ENCODE measurements at regions not wholly inside any gene's neighbourhood (a gene's known extent, or its start where the extent isn't known, plus 50 kb on each side); places are given as distances from the start of the nearest gene placed in this dataset.
A peak's percentile ranks its signal among the peaks of the same experiment; 100 is the strongest.
"Not testable (repeated sequence)": the region's sequence is repeated elsewhere in the genome, so short reads cannot be mapped to it uniquely, and the experiment has no call there.

DNA sequence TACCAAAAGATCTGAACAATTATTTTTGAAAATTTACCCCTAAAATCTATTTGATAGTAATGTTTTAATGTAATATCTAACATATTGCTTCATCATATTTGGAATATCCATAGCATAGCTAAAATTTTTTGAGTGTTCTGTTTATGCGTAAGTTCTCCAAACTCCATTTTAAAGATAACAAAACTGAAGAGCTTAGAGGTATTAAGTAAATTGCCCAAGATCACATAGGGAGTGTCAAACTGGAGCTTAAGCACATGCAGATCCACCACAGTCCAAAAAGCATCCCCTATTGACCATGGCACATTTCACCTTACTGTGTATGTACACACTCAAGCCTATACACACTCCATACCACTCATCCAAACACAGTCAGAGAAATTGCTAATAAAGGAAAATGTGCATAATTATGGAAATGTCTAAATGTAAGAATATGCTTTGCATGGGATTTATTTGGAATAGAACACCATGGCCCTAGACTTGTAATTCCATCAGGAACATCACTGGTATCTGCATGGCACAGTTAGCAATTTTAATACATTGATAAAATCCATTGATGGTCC lies 85.2 kb upstream of the TGFBR2 start:
- Histone ChIP-seq H3K4me3 (no peak overlapping the region), H3K9me3 (no peaks in the 10 kb centered on the region), H3K36me3 (no peaks in the 10 kb centered on the region), H3K27me3 (no peaks in the 10 kb centered on the region)
- DNase-seq: no peak

DNA sequence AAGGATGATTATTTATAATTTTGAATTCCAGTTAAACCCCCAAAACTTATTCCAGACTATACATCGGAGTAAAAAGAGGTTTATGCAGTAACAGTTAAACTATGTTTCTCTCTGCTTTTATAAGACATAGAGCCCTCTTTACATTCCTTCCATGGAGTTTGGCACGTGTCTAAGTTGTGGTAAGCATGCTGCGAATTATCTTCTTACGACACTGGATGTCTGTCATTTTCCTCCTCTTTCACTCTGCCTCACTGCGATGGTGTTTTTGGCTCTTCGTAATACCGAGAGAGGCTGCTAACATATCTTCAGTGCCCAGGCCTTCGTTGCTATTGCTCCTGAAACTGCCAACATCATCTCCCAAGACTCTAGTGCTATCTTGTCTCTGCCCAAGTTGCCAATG lies 83.9 kb upstream of the TGFBR2 start:
- no peak for DNase-seq
- Histone ChIP-seq H3K36me3 (no peaks in the 10 kb centered on the region), H3K9me3 (no peaks in the 10 kb centered on the region), H3K27me3 (no peaks in the 10 kb centered on the region), H3K4me3 (no peak overlapping the region)

DNA sequence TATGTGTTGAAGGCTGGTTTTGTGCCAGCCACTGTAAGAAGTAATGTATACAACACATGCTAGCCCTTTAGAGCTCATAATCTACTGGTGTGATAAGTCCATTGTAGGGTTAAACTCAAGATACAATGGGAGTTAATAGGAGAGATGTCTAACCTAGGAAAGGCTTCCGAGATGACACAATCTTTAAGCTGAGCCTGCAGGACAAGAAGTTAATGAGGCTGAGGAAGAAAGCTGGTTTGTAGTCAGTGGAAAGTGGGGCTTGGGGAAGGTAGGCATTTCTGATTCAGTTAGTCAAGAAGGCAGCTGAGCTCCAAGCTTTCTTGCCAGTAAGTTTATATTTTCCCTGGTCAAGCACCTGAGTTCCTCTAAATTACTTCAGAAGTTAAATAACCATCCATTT lies 83.0 kb upstream of the TGFBR2 start:
- Histone ChIP-seq H3K4me3 (no peak overlapping the region), H3K9me3 (no peaks in the 10 kb centered on the region), H3K36me3 (no peaks in the 10 kb centered on the region), H3K27me3 (no peaks in the 10 kb centered on the region)
- no peak for DNase-seq

DNA sequence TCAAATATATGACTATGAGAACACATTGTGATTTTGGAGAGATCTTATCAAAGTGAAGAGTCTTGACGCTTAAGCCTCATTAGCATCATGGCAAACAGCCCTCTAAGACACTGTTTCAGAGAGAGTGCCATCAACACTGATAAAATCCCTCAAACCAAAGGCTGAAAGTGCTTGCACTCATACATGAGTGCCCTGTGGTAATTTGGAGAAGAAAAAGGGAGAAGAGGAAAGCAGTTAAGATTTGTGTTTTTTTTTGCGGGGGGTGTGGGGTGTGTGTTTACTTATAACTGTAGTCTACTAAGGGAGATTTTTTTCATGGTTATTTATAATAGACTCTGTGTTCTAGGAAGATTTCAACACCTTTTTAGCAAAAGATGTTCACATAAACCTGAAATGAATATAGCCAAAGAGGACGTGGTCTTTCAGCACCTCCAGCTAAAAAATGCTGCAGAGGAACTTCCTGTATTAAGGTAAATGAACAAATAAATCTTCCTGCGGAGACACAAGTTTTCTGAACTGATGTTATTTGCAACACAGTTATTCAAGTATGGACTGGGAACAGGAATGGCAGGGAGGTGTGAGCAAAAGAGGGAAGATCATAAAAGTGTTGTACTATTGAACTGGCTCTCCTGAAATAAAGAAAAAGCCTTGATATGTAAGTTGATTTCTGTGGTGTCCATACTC lies 81.9 kb upstream of the TGFBR2 start:
- H3K9me3 ChIP-seq: no peaks in the 10 kb centered on the region
- DNase-seq: no peak

DNA sequence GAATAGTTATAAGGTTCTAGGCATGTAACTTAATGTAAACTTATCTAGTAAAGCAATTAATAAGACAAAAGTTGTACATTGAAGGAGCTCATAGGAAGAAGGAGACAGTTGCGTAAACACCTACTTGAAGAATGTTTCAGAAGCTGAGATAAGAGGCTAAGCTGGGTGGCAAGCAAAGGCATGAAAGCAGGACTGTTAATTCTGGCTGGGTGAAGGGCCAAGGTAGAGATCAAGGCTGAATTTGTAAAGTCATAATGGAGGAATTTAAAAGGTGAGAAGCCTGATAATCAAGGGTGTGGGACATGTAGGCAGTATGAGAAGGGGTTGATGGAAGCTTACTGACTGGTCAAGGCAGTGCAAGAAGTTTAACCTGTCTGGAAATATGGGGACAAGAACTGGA lies 80.4 kb upstream of the TGFBR2 start:
- H3K4me3 ChIP-seq: no peak overlapping the region
- no peaks in the 10 kb centered on the region for H3K27me3 ChIP-seq
- H3K36me3 ChIP-seq: no peaks in the 10 kb centered on the region
- no peaks in the 10 kb centered on the region for H3K9me3 ChIP-seq
- no peak for DNase-seq

More for the DNA sequence above, 81.9 kb upstream of the TGFBR2 start:
- Histone ChIP-seq H3K4me3 (no peak overlapping the region), H3K27me3 (no peaks in the 10 kb centered on the region), H3K36me3 (no peaks in the 10 kb centered on the region)

DNA sequence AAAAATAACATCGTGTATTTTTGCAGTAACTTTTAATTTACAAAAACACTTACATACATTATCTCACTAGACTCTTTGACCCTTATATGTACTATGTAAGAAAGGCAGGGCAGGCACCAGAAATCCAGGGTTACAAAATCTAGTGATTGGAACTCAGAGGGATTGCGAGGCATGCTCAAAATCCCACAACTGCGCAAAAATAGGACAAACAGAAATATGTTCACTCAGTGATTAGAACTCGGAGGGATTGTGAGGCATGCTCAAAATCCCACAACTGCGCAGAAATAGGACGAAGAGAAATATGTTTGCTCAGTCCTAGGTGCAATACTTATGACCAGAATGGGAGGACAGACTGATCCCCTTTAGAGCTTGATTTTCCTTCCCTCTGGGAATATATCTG lies 79.2 kb upstream of the TGFBR2 start:
- H3K27me3 ChIP-seq: no peaks in the 10 kb centered on the region
- no peak overlapping the region for H3K4me3 ChIP-seq
- no peaks in the 10 kb centered on the region for H3K36me3 ChIP-seq
- no peaks in the 10 kb centered on the region for H3K9me3 ChIP-seq
- no peak for DNase-seq

DNA sequence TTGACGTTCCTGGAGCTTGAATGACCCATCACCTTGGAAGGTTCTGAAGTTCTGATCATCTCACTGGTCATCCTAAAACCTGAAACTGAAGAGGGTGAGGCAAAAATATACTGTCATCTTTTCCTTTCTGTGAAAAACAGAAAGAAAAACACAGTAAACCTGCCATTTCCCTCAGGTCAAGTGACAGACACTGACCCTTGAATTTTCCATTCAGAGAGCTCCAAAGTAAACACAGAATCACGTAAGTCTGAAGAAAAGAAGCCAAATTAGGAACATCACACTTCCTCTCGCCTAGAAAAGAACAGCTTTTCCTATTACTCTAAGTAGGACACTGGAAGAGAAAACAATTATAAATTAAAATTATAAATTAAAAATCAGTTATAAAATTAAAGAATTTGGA lies 78.7 kb upstream of the TGFBR2 start:
- H3K36me3 ChIP-seq: no peaks in the 10 kb centered on the region
- no peak for DNase-seq
- H3K9me3 ChIP-seq: no peaks in the 10 kb centered on the region

DNA sequence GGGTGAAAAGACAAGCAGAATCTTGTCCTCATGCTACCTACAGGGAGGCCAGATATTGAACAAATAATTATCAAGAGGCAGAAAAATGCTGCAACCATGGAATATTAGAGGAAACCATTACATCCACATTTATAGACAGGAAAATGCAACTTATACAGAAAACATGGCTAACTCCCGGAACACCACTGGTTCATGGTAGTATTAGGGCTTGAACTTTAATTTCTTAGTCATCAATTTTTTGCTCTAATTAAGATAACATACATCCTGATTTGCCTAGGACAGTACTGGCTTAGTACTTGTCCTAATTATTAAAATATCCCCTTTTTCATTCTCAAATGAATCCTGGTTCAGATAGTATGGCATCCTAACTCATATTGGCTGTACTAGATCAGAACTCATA lies 76.3 kb upstream of the TGFBR2 start:
- Histone ChIP-seq H3K4me3 (no peak overlapping the region), H3K9me3 (no peaks in the 10 kb centered on the region), H3K27me3 (no peaks in the 10 kb centered on the region), H3K36me3 (no peaks in the 10 kb centered on the region)
- DNase-seq: no peak

More for the DNA sequence above, 78.7 kb upstream of the TGFBR2 start:
- no peaks in the 10 kb centered on the region for H3K27me3 ChIP-seq
- H3K4me3 ChIP-seq: no peak overlapping the region

DNA sequence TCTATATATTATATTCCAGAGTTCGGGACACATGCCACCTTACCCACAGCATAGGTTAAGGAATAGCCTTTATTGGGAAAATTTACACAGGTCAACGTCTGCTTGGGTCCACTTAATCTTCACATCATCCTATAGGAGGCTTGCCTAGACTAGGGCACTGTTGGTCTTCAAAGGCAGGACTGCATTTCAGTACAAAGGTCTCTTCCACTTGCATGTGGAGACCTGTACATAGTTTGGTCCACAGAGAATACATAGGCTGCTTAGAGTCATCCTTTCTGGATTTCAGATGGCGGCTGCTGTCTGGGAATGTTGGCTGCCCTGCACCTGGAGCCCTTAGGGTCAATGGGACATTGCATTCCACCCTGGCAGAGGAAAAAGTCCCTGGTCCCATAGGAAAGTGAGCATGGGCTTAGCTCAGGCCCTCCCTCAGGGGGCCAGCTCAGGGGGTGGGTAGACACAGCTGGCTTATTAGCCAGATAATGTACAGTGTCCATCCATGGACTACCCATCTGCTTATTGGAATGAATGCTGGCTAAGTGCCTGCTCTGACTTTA lies 75.3 kb upstream of the TGFBR2 start:
- Histone ChIP-seq H3K27me3 (no peaks in the 10 kb centered on the region), H3K36me3 (no peaks in the 10 kb centered on the region), H3K9me3 (no peaks in the 10 kb centered on the region), H3K4me3 (no peak overlapping the region)
- no peak for DNase-seq

DNA sequence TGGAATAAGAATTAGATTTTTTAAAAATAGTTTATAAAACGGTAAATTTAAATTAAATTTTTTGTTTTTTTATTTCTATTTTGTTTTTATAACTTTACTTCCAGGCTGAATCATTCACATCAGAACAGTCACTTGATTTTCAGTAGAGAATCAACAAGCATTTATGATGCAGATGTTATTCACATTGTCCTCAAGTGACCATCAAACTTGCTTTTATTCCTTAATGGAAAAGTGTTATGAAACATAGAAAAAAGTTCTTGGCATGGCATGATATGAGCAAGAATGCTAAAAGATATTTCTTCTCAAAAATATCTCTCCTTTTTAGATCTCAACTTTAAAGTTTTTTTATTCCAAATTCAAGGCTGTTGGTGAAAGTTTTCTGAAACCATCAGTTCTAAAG lies 70.9 kb upstream of the TGFBR2 start:
- Histone ChIP-seq H3K9me3 (no peaks in the 10 kb centered on the region), H3K4me3 (no peak overlapping the region), H3K27me3 (no peaks in the 10 kb centered on the region), H3K36me3 (no peaks in the 10 kb centered on the region)
- no peak for DNase-seq

DNA sequence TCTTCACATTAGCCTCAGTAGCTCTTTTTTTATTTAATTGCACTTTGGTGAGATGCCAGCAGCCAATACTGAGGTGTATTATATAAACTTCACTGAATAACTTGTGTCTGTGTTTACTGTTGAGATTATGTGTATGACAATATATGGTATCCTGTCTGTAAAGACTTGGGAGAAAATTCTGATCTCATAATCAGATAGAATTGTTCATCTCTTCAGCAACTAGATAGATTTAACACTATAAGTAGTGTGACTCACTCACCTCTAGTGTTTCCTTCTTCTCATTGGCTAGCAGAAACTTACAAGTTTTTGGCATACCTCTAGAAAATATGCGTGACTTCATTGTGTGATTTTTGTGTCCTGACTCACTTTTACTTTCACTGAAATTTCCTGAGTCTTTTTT lies 67.6 kb upstream of the TGFBR2 start:
- H3K4me3 ChIP-seq: no peak overlapping the region
- DNase-seq: no peak
- H3K36me3 ChIP-seq: no peaks in the 10 kb centered on the region
- no peaks in the 10 kb centered on the region for H3K9me3 ChIP-seq
- no peaks in the 10 kb centered on the region for H3K27me3 ChIP-seq

DNA sequence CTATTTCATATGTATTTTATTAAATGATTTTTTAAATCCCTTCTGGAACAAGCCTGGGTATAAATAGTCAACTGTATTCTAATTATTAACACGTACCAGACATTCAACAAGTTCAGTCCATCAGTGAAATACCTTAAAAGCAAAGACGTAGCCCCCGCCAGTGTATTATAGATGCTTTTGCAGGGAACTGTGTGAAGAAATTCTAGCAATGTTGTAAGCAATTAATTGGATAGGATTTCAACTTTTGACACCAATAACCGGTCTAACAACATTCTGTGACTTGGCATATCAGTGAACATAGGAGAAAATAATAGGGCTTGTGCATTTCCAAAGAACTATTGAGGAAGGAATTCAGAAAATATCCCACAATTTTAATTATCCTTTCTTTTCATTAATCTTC lies 67.2 kb upstream of the TGFBR2 start:
- Histone ChIP-seq H3K27me3 (no peaks in the 10 kb centered on the region), H3K36me3 (no peaks in the 10 kb centered on the region), H3K4me3 (no peak overlapping the region), H3K9me3 (no peaks in the 10 kb centered on the region)
- no peak for DNase-seq

DNA sequence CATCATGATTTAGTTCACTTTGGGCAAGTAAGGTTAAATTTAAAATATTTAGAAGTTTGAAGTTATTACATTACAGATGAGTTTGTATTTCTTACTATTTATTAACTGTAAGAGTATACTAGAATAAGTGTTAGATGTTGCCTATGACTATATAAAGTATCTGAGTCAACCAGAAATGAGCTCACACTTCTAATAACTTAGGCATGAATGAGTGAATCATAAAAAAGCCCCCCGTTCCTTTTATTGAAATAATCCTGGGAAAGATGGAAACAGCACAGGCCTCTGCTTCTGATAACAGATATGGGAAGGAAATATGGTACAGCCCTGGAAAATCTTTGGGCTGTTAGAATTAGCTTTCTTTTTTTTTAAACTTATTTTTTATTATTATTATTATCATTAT lies 66.6 kb upstream of the TGFBR2 start:
- DNase-seq: no peak
- no peaks in the 10 kb centered on the region for H3K36me3 ChIP-seq
- no peak overlapping the region for H3K4me3 ChIP-seq
- no peaks in the 10 kb centered on the region for H3K27me3 ChIP-seq
- no peaks in the 10 kb centered on the region for H3K9me3 ChIP-seq

DNA sequence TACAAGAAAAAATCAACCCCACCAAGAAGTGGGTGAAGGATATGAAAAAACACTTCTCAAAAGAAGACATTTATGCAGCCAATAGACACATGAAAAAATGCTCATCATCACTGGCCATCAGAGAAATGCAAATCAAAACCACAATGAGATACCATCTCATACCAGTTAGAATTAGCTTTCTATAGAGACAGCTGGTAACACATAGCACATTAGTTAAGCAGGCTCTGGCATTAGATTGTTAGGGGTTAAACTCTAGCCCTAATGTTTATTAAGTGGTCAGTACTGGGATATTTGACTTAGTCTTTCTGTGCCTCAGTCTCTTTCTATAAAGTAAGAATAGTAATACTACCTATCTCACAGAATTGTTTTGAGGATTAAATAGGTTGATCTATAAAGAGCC lies 65.2 kb upstream of the TGFBR2 start:
- H3K27me3 ChIP-seq, H3K9me3 ChIP-seq, DNase-seq, H3K4me3 ChIP-seq, H3K36me3 ChIP-seq: not testable (repeated sequence)

DNA sequence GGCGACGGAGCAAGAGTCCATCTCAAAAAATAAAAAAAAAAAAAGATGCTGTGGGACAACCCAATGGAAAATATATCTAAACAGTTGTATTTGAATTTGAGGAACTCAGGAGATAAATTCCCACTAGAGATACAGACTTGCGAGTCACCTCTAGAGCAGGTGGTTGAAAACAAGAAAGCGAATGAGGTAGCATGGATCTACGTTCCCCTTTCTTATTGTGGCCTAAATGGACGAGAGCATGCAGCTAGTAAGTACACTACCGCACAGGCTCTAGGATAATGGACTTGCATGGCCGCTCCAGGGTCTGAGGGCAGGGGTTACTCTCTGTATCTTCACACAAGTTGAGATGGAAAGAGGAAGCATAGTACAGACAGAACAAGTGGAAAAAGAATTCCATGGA lies 63.5 kb upstream of the TGFBR2 start:
- Histone ChIP-seq H3K4me3 (no peak overlapping the region), H3K9me3 (no peaks in the 10 kb centered on the region), H3K27me3 (no peaks in the 10 kb centered on the region), H3K36me3 (no peaks in the 10 kb centered on the region)
- no peak for DNase-seq

DNA sequence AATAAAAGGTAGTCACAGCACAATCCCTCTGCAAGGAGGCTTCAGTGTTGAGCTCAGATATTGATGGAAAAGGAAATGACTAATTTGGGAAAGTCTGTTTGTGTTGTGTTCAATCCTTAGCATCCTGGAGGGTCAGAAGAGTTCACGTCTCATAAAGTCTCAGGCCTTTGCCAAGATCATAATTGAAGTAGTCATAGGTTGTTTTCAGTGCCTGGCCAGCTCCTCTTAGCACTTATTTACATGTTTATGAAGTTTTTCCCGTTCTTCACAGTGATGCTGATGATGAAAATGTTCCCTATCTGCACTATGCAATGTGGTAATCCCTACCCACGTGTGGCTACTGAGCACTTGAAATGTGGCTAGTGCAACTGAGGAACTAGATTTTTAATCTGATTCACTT lies 61.6 kb upstream of the TGFBR2 start:
- Histone ChIP-seq H3K36me3 (no peaks in the 10 kb centered on the region), H3K9me3 (no peaks in the 10 kb centered on the region), H3K4me3 (no peak overlapping the region), H3K27me3 (no peaks in the 10 kb centered on the region)
- peak; percentile 47 for DNase-seq

DNA sequence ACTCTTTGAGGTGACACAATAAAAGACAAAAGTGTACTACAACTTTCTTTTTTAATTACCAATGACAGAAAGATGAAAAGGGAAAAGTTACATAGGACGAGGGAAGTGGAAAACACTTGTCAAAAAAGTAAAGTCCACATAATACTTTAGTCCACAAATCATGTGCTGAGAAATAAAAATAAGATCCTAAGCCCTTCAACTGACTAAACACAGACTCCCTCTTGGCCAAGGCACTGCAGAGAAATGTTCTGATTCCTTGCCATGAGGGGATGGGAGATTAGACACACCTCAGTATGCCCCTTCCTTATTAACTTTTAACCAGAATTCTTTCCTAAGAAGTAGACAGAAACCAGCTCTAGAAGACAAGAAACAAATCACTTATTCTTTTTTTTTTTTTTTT lies 59.5 kb upstream of the TGFBR2 start:
- Histone ChIP-seq H3K27me3 (no peaks in the 10 kb centered on the region), H3K36me3 (no peaks in the 10 kb centered on the region), H3K9me3 (no peaks in the 10 kb centered on the region), H3K4me3 (no peak overlapping the region)
- no peak for DNase-seq

DNA sequence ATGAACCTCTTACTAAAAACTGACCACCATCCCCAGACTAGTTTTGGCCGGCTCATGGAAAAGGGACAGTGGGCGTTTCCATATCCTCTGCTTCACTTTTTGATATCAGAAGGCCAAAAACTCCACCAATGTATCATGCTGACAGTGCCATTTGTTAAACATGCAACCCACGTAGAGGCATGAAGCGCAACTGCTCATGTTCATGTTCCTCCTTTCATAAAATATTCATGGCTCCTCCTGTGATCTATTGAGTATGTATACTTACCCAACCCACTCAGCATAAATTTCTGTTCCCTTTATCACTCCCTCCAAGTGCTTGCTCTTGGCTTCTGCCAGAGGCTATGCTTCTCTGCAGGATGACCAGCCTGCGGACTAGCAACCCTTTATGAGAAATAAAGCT lies 58.7 kb upstream of the TGFBR2 start:
- no peaks in the 10 kb centered on the region for H3K27me3 ChIP-seq
- H3K9me3 ChIP-seq: no peaks in the 10 kb centered on the region

More for the DNA sequence above, 58.7 kb upstream of the TGFBR2 start:
- no peak for DNase-seq
- no peaks in the 10 kb centered on the region for H3K36me3 ChIP-seq
- H3K4me3 ChIP-seq: no peak overlapping the region

Measured in MG63 (cell line).